ENCODE measurements at regions not wholly inside any gene's neighbourhood (a gene's known extent, or its start where the extent isn't known, plus 50 kb on each side); places are given as distances from the start of the nearest gene placed in this dataset.

DNA sequence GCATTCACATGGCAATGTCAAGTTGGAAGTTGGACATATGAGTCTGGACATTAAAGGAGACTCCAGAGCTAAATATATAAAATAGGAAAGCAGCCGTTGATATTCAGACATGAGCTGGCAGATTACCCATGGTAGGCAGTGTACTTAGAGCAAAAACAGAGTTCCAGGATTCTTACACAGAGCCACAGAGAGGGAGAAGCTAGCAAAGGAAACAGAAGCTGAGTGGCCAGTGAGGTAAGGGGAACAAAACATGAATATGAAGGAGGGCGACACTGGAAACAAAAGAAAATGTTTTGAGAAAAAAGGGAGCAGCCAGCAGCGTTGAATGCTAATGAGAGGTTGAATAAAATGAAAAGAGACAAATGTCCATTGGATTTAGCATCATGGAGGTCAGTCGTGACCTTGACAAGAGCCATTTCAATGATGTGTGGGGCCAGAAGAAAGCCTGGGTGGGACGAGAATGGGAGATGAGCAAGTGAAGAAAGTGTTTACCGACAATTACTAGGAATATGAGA, 198.4 kb downstream of the POU4F1 start:
- TF ChIP-seq POLR2AphosphoS5 (IDR thresholded peaks at IDR 0.05) (no peak), POLR2A (IDR thresholded peaks at IDR 0.05) (no peak)
